SW 1271 (cell line): ENCODE measurements at regions not wholly inside any gene's neighbourhood (a gene's known extent, or its start where the extent isn't known, plus 50 kb on each side); places are given as distances from the start of the nearest gene placed in this dataset.
"Not testable (repeated sequence)": the region's sequence is repeated elsewhere in the genome, so short reads cannot be mapped to it uniquely, and the experiment has no call there.

ENCODE experiments used
- DNase-seq, 2 experiments: peaks; one replicate each; lab custom pipeline; 2025; lab: John Stamatoyannopoulos, UW

DNA sequence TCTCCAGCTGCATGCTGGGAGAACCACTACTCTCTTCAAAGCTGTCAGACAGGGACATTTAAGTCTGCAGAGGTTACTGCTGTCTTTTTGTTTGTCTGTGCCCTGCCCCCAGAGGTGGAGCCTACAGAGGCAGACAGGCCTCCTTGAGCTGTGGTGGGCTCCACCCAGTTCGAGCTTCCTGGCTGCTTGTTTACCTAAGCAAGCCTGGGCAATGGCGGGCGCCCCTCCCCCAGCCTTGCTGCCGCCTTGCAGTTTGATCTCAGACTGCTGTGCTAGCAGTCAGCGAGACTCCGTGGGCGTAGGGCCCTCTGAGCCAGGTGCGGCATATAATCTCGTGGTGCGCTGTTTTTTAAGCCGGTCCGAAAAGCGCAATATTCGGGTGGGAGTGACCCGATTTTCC, 215.0 kb downstream of the STIM2 start:
- not testable (repeated sequence) for DNase-seq

DNA sequence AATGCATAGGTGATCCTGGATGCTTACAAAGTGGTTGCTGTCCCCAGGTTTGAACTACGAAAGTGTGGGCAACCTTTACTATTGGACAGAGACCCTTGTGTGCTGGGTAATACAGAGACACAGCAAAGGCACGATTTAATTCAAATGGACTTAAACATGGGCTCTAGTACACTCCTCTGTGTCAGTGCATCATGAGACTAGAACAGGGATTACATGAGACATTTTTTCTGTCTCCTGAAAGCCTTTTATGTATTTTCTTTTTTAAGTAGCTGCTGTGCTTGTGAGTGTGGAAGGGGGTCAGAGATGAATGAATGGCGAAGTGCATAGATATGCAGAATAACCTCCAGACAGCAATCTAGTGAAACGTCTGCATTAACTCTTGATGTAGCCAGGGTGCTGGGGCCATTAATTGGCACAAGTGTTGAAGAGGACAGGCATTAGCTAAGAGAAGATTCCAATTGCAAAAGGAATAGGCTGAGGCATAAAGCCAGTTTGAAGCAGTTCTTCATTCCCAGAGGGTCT, 218.4 kb downstream of the STIM2 start:
- DNase-seq = no peak

DNA sequence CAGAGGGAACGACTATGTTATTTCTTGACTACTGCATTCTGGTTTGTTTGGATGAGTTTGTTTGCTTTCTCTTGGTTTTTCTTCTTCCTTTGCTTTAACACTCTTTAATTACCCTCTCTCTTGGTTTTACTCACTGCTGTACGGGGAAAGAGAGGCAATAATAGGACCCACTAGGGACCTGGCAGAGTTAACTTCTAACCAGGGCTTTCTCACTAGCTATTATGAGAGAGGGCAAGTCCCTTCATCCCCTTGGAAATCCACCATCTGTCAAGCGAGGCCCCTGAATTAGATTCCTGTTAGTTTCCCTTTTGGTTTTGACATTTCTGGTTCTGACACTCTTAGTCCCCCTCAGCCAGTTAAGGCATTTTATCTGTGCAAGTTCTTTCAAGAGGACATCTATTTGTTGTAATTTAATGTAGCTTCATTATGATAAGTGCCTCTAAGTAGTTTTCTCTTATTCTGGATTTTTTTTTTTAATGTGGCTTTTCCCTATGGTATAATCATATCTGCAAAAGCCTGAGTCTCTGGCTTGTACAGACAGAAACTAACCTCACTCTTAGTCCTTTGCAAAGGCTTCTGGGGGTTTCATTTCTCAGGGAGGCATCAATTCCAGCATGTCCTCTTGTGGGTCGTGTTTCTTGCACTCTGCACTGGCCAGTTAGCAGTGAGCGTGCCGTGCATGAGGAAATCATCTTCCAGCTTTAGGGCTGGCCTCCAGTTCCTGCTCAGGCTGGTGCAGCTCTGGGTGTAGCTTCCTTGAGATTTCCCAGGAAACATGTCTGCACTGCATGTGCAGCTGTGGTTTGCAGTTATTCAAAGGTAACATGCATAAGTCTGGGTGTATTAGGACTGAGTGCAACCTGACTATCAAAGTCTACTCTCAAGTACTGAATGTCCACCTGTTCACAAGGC, 221.3 kb downstream of the STIM2 start:
- DNase-seq = no peak

DNA sequence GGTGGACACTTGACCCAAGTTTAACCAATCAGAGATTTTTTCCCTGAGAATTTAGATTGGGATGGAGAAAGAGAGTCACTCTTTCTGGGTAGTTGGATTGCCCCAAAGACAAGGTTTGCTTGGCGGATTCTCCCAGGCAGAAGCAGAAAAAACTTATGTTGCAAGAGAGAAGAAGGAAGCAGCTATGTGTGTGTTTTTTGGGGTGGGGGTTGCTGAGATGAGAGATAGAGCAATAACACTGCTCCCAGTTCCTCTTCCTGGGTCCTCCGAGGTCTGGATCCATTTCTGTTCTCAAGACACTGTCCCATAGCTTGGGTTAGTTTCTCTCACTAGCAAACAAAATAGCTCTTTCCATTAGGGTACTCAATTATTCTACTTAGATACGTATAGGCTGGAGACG, 222.1 kb downstream of the STIM2 start:
- no peak for DNase-seq

DNA sequence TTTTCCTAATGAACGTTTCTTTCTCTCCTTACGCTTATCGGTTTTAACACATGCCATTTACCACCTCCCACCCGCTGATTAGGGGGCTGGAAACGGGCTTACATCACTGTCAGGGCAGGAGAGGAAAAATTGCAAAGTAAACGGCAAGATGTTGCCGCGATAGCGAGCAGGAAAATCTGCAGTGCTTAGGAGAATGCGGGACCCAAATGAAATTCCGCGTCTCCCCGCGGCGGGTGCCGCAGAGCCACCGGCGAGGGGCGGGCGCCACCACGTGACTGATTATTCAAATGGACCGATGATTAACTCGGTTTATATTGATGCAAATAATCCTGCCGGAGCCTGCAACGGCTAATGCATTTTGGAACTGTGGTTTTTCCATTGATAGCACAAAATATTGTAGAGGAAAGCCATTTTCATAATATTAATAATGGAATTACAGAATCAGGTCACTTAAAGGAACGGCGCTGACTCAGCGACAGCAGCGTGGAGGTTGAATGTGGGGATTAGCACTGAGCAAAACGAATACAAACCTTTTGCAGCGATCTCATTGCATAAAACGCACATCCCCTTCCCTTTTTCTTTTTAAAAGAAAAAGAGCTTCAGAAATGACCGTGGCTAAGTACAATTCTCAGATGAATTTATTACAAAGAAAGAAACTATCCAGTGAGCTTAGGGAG, 224.2 kb downstream of the STIM2 start:
- no peak for DNase-seq

DNA sequence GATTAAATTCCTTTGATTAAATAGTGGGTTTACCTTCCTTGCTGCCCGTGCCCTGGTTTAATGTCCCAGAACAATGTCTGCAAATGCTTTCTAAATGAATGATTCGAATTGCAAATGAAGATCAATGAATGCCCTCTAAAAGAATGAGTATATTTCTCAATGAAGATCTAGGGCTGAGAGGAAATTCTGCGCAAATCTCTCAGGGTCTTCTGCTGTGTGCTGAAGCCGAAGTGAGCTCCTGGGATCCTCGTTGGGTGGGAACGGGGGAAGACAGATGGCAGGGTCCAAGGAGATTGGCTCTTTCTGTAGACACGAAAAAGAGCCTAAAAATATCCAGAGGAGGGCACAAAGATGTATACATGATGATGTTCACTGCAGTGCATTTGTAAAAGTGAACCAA, 224.8 kb downstream of the STIM2 start:
- DNase-seq = no peak

DNA sequence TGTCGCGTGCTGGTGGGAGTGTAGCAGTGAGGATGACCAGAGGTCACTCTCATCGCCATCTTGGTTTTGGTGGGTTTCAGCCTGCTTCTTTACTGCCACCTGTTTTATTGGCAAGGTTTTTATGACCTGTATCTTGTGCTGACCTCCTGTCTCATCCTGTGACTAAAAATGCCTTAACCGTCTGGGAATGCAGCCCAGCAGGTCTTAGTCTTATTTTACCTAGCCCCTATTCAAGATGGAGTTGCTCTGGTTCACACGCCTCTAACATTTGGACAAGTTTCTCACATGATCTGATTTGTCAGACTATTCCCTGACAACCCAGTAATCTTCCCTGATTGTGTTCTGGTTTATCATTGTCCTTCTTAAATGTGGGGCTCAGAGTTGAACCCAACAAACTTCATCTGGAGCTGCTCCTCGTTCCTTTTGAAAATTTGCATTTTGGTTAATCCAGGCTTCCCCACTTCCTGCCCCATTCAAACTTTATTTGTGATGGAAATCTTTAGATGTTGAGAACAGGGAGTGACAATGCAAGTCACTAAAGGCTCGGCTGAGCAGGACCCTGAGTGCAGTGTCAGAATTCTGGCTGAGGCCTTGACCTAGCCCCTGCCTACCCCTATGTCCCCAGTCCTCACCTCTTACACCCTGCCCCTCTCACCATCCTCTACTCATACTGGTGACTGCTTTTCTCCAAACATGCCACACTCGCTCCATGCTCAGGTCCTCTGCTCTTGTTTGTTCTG, 226.8 kb downstream of the STIM2 start:
- DNase-seq = no peak

DNA sequence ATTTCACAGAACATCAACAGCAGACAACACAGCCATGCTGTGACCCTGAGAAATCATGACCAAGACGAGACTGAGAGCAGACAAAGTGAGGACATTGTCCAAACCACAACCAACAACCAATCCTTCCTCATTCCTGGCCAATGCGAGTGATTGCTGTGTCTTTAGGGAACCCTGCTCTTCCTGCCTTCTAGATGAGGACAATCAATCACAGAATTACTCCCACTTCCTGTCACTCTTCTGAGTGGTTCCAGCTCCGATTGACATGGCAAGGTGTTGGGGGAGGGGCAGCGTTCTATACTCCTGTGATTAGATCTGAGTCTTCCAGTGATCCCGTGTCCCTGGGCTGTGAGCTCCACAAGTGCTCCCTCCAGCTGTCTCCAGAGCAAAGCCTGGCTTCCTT, 227.8 kb downstream of the STIM2 start:
- no peak for DNase-seq

DNA sequence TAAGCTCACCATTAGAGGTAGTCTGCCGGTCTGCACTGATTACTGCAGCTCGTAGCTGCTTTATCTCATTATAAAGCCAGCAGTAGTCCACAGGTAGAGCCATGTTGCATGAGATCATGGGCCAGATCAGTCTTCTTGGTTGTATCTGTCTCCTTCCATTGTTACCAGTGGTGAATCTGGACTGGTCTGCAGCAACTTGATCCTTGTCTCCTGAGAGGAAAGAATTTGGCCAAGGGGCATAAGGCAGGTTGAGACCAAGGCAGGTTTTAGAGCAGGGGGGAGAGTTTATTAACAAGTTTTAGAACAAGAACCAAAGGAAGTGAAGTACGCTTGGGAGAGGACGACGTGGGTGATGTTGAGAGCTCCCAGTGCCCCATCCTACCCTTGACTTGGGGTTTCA, 228.5 kb downstream of the STIM2 start:
- no peak for DNase-seq

DNA sequence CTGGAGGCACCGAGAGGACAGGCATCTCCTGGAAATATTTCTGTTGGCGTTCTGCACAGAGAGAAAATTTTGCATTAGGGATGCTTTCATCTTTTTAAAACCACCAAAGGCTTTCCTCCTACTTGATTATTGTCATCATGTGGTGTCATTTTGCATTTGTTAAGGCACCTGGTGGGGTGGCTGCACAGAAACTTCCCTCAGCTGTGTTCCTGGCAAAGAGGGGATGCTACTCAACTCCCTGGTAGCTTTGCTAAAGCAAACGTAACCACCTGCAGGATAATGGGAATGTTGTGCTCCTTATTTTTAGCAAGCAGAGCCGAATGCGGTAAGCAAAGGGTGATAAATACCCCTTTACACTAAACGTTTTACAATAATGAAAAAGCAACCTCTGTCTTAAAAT, 229.8 kb downstream of the STIM2 start:
- no peak for DNase-seq

DNA sequence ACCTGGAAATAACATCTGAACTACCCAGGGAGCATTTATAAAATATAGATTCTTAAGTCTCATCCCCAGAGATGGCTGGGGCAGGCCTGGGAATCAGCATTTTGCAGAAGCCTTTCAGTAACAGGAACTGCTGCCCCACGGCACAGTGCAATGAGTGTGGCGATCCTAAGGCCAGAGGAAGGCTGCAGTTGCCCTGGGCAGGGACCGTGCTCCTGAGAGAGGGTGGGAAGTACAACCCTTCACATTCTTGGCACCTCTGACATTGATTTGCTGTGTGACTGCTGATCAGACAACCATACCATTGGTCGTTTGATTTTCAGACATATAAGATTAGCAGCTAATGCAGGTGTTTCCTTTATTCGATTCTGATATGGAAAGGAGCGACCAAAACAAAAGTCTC, 233.6 kb downstream of the STIM2 start:
- DNase-seq = no peak

DNA sequence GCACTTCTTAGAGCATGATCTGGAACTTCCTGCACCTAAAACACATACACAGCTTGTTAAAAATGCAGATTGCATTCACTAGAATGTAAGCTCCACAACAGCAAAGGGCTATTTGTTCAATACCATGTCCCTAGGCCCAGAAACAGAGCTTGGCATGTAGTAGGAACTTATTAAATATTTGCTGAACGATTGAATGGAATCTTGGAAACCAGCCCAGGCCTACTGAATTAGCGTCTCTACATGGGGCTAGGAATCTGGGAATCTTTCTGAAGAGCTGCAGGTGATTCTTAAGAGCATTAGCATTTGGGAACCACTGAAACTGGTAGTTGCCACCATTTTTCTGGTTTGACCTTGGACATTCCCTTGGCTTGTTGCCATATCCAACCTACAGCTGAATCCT, 234.1 kb downstream of the STIM2 start:
- no peak for DNase-seq

DNA sequence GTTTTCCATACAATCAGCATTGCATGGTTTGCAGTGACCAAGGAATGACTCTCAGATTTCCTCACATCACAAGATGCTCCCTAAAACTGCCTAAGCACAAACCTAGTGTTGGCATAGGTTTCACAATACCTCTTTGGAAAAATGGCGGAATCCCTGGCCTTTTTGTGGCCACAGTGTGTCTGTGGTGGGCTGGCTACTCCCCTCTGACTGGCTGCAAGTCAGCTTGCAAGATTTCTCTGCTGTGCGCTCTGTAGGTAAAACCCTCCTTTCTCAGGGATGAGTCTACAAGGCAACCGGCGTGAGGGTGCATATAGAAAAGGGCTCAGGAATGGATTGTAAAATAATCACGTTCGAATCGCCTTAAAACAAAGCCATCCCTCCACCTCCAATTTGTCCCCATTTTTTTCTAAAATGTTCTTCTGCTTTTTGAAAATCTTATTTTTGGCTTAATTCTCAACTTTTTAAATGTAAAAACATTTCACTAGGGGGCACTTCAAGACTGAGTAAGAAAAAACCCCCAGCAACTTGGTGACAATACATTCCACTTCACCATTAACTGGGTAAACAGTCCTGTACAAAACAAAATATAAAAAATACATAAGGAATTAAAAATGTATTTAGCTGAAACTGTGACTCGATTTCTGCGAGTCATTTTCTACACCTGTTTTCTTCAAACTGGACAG, 235.6 kb downstream of the STIM2 start:
- DNase-seq = peak in 1 of 2 experiments; percentile 1

DNA sequence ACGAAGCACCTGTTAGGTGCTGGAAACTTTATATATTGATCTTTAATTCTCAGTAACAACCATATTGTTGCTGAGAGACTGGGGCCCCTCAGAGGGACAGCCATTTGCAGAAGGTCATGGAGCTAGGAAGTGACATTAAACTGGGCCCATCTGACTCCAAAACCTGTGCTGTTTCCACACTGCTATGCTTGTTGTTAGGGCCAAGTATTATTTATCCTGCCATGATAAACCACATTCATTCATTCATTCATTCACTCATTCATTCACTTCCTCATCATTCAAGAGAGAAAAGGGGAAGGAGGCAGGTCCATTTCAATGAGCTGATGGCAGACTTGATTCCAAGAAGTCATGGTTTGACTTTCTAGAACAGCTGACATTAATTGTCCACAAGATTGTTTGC, 237.4 kb downstream of the STIM2 start:
- DNase-seq = no peak

DNA sequence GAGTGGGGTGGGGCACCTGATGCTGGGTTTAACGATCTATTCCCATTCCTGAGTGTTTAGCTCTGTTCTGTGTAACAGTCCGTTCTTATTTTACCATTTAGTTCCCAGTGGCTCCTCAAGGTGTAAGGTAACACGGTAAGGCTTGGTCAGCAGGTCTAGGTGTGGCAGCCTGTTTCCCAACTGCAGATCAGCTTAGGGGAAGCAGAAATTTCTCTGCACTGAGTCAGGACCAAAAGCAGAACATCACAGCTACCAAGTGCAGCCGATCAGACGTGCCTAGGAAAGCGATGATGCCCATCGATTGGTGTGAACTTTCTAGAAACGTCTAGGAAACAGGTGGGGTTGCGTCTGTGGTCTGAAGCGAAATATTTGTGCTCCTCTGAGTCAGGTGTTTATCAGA, 240.1 kb downstream of the STIM2 start:
- no peak for DNase-seq

DNA sequence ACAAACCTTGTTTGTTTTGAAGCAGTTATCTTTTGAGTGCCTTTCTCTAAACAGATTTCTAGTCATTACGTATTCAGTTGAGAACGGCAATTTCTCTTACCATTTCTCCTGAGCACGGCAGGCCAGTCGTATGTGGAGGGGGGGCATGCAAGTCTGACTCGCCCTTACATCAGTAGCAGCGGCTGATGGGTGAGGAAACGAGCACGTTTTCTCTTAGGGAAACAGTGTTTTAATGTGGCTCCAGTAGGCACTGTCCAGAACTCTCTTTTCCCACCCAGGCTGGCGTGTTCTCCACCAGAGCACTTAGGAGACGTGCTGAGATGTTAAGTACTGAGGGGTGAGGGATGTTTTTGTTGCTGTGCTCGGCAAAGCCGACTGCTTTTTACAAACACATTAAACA, 240.5 kb downstream of the STIM2 start:
- no peak for DNase-seq

DNA sequence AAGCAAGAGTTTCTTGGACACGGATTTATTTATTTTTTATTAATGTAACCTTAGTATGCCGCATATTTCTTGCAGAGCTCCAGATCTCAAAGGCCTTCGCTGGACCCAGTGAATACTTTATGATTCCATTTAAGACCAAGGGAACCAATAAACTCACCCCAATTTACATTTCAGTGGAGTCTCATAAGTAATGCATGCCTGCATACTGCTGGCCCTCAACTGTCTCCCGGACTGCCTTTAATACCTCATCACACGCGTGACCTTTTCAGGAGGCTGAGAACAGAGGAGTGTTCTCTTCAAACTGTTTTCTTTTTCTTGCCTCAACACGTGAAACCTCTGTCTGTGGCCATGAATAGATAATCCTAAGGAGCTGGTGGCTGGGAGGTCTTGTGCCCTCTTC, 240.9 kb downstream of the STIM2 start:
- no peak for DNase-seq

DNA sequence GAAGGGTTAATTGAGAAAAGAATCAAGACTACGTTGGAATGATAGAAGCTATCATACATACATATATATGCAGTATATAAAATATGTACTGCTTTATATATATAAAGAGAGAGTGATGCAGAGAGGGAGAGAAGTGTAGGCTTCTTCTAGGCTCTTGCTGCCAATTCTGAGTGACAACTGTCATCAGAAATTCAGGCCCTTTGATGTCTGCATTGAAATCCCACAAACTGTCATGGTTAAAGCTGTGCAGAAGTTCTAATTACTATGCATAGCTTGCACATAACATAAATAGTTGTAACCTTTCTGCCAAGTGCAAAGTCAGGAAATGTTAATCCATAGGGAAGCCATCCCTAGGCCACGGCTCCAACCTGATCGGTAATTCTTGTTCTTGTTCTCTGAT, 251.0 kb downstream of the STIM2 start:
- no peak for DNase-seq

DNA sequence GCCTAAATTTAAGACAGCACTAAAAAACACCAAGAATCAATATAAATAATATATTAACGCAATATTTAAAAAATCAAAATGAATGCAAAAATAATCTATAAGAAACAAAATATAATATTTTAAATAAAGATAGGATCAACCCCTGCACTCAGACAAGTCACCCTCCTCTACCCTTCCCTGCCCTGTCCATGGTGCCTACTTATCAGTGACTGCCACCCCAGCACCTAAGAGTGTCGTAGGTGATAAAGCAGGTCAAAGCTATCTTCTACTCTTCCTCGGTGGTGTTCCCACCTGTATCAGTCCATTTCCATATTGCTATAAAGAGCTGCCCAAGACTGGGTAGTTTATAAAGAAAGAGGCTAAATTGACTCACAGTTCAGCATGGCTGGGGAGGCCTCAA, 251.9 kb downstream of the STIM2 start:
- DNase-seq = no peak

DNA sequence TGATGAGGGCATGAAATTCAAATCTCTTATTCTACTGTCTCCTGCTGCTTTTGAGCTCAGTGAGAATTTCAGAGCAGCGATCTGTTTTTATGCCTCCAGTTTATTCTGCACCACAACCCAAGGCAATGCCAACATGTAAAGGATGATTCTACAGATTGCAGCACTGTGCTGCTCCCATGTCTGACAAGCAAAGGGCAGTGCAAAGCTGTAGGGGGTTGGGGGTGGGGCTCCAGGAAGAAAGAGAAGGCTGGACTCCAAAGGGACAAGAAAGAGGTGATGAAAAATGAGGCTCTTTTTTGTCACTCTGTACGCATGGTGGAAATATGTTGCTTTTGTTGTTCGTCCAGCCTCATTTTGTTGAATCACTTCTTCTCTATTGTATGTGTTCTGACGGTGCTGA, 254.6 kb downstream of the STIM2 start:
- no peak for DNase-seq

DNA sequence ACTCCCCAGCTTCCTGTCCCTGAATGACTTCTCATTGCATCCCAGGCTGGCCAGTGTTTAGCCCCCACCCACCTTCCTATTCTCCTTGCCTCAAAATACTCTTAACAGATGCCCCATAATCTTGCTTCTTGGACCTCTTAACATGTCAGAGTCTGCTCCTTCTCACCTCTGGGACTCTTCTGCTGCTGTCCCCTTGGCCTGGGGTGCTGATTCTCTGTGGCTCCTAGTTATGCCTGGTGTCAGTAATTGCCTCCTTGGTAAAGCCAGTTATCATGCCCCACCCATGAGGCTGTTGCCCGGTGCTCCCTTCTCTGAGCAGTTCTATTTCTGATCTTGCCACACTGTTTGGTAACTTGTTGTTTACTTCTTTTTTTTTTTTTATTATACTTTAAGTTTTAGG, 256.8 kb downstream of the STIM2 start:
- DNase-seq = no peak

DNA sequence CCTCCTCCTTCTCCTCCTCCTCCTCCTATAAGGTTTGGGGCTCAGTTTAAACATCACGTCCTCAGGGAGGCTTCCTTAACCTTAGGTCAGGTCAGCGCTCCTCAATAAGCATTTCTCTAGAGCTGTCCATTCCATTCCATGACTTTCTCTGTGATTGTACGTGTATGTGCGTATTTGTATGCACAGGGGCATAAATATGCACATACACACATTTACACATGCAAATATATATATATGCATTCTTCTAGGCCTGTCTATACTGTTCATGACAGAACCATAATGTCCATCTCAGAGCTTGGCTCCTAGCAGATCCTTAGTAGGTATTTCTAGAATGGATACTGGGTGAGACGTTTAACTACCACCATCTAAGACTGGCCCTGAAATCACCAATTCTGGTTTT, 258.6 kb downstream of the STIM2 start:
- no peak for DNase-seq
